A549 (cell line): ENCODE measurements at regions not wholly inside any gene's neighbourhood (a gene's known extent, or its start where the extent isn't known, plus 50 kb on each side); places are given as distances from the start of the nearest gene placed in this dataset.

Experiments used
- CBX2 ChIP-seq: fragments of 200-600 bp; sonication (generic); IDR thresholded peaks from 2 replicates; pipeline ENCODE4 v1.6.1; 2016; ENCODE audit warnings: low read depth, mild to moderate bottlenecking, borderline replicate concordance
- FOSL2 ChIP-seq, 2 experiments: fragments of 450-650 bp in 1 of 2; fragments of >200 bp in 1 of 2; sonication (Bioruptor Twin) in 1 of 2; formaldehyde crosslinking; IDR thresholded peaks; 2 replicates each; pipeline versions ENCODE4 v1.5.0 to v1.6.1; 2016 to 2020; ENCODE audit warnings: mild to moderate bottlenecking in 1 of 2, moderate library complexity in 1 of 2
- HES2 ChIP-seq: fragments of >200 bp; sonication (Bioruptor Twin); formaldehyde crosslinking; IDR thresholded peaks from 2 replicates; pipeline ENCODE4 v1.6.1; 2016
- KDM1A ChIP-seq: fragments of 200-600 bp; sonication (generic); IDR thresholded peaks from 2 replicates; pipeline ENCODE4 v1.6.1; 2016; ENCODE audit warnings: low read depth, mild to moderate bottlenecking
- MAZ ChIP-seq: fragments of 150-350 bp; IDR thresholded peaks from 2 replicates; pipeline ENCODE4 v1.6.1; 2014; ENCODE audit warnings: antibody characterized with exemption, low read depth, low read length, borderline replicate concordance
- RCOR1 ChIP-seq: fragments of 150-350 bp; IDR thresholded peaks from 2 replicates; pipeline ENCODE4 v1.6.1; 2014; ENCODE audit warnings: antibody characterized with exemption, low read length, low read depth
- SMC3 ChIP-seq: fragments of >200 bp; sonication (Bioruptor Twin); formaldehyde crosslinking; IDR thresholded peaks from 3 replicates; pipeline ENCODE4 v1.6.1; 2018; ENCODE audit warnings: inconsistent platforms
- TF ChIP-seq, protein P1 (sequence below): fragments of >200 bp; sonication (Bioruptor Twin); formaldehyde crosslinking; IDR thresholded peaks from 3 replicates; pipeline ENCODE4 v1.5.1; 2016

- TF ChIP-seq, protein P1, sequence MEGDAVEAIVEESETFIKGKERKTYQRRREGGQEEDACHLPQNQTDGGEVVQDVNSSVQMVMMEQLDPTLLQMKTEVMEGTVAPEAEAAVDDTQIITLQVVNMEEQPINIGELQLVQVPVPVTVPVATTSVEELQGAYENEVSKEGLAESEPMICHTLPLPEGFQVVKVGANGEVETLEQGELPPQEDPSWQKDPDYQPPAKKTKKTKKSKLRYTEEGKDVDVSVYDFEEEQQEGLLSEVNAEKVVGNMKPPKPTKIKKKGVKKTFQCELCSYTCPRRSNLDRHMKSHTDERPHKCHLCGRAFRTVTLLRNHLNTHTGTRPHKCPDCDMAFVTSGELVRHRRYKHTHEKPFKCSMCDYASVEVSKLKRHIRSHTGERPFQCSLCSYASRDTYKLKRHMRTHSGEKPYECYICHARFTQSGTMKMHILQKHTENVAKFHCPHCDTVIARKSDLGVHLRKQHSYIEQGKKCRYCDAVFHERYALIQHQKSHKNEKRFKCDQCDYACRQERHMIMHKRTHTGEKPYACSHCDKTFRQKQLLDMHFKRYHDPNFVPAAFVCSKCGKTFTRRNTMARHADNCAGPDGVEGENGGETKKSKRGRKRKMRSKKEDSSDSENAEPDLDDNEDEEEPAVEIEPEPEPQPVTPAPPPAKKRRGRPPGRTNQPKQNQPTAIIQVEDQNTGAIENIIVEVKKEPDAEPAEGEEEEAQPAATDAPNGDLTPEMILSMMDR, result no peak
- no peak for TF ChIP-seq HES2
- no peak for TF ChIP-seq CBX2
- no peak for TF ChIP-seq RCOR1
- TF ChIP-seq MAZ, result no peak
- TF ChIP-seq SMC3, result no peak
- TF ChIP-seq FOSL2 (IDR thresholded peaks at IDR 0.05), result no peak
- TF ChIP-seq FOSL2 (CRISPR knock-in tag; IDR thresholded peaks at IDR 0.05), result no peak
- no peak for TF ChIP-seq KDM1A
Measured at GRCh38 chr20:40361916-40362315, 327.1 kb downstream of the MAFB start.
